ENCODE measurements at regions not wholly inside any gene's neighbourhood (a gene's known extent, or its start where the extent isn't known, plus 50 kb on each side); places are given as distances from the start of the nearest gene placed in this dataset.

- Histone ChIP-seq H3K79me2 (ENCODE audit: low read depth) (no peaks in the 10 kb centered on the region), H2AFZ (replicated peaks) (no peak overlapping the region), H3K9ac (no peak overlapping the region), H3K4me3 (no peak overlapping the region), H3K9me3 (ENCODE audit: low read depth) (peaks cover 9% of the 10 kb centered on the region), H3K4me1 (no peaks in the 10 kb centered on the region), H3F3A (ENCODE audit: low read depth) (no peaks in the 10 kb centered on the region), H3K27me3 (no peaks in the 10 kb centered on the region), H4K20me1 (ENCODE audit: low read depth) (no peaks in the 10 kb centered on the region), H3K27ac (no peak overlapping the region), H3K4me2 (no peak overlapping the region), H3K36me3 (no peaks in the 10 kb centered on the region)
- Mint-ChIP-seq H3K27ac (no peak overlapping the region), H3K9me3 (peaks cover 17% of the 10 kb centered on the region), H3K4me3 (no peak overlapping the region), H3K36me3 (no peaks in the 10 kb centered on the region), H3K27me3 (ENCODE audit: insufficient read depth, low read depth) (no peaks in the 10 kb centered on the region), H3K4me1 (no peaks in the 10 kb centered on the region)
- TF ChIP-seq CTCF (IDR thresholded peaks at IDR 0.05) = no peak
- DNase-seq (ENCODE audit: low spot score) = no peak
These were observed 405.6 kb downstream of the NPHP4 start for GRCh38 chr1:5586629-5587028.

DNA sequence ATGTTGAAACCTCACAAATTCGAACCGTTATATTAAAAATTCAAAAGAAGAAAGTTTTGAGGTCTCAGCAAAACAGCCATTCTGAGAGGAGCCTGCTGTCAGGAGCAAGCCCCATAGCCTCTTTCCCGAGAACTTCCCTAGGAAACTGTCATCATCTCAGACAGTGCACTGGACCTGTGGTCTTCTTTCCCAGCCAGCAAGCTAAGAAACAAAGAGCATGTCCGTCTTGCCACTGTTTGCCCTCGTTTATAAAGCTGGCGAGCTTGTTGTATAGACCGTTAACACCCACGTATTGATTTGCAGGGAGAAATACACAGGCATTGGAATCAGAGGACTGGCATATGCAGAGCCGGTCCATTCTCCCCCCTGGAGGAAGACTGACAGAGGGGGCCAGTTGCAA is 407.0 kb downstream of the NPHP4 start:
- Histone ChIP-seq H4K20me1 (ENCODE audit: low read depth) (no peaks in the 10 kb centered on the region), H3K9ac (no peak overlapping the region), H3K4me3 (no peak overlapping the region), H3K27me3 (no peaks in the 10 kb centered on the region), H3K4me2 (no peak overlapping the region), H3K79me2 (ENCODE audit: low read depth) (no peaks in the 10 kb centered on the region), H3F3A (ENCODE audit: low read depth) (no peaks in the 10 kb centered on the region), H3K4me1 (no peaks in the 10 kb centered on the region), H3K27ac (no peak overlapping the region), H3K9me3 (ENCODE audit: low read depth) (peaks cover under 1% of the 10 kb centered on the region), H3K36me3 (no peaks in the 10 kb centered on the region), H2AFZ (replicated peaks) (no peak overlapping the region)
- H3K9me3 Mint-ChIP-seq = peaks cover 8% of the 10 kb centered on the region
- H3K36me3 Mint-ChIP-seq = no peaks in the 10 kb centered on the region
- H3K4me1 Mint-ChIP-seq = no peaks in the 10 kb centered on the region
- H3K4me3 Mint-ChIP-seq = no peak overlapping the region
- no peak overlapping the region for H3K27ac Mint-ChIP-seq
- H3K27me3 Mint-ChIP-seq (ENCODE audit: insufficient read depth, low read depth) = no peaks in the 10 kb centered on the region
- DNase-seq (ENCODE audit: low spot score) = no peak
- TF ChIP-seq EZH2 (IDR thresholded peaks at IDR 0.05) (no peak), EZH2phosphoT487 (IDR thresholded peaks at IDR 0.05) (no peak), CTCF (IDR thresholded peaks at IDR 0.05) (no peak)

DNA sequence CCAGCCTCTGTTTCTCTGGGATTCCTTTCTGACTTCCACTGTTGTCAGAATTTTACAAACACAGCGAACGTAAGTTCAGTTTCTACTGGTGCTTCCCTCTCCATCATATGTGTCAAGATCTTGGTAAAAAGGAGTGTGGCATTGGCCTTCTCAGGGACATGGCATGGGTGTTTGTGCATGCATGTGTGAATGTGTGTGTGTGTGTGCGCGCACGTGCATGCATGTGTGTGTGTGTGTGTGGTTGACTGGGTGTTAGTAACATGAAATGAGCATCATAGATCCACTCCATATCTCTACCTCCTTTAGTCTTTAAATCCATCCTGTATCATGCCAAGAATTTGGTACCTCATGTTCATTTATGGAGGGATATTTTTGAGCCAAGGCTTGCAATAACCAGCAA is 411.3 kb downstream of the NPHP4 start:
- Histone ChIP-seq H2AFZ (replicated peaks) (no peak overlapping the region), H3K27ac (no peak overlapping the region), H3F3A (ENCODE audit: low read depth) (no peaks in the 10 kb centered on the region), H3K4me3 (no peak overlapping the region), H3K36me3 (no peaks in the 10 kb centered on the region), H3K4me2 (no peak overlapping the region), H4K20me1 (ENCODE audit: low read depth) (no peaks in the 10 kb centered on the region), H3K9ac (no peak overlapping the region), H3K27me3 (no peaks in the 10 kb centered on the region), H3K79me2 (ENCODE audit: low read depth) (no peaks in the 10 kb centered on the region), H3K4me1 (no peaks in the 10 kb centered on the region), H3K9me3 (ENCODE audit: low read depth) (no peaks in the 10 kb centered on the region)
- TF ChIP-seq EZH2 (IDR thresholded peaks at IDR 0.05) (no peak), EZH2phosphoT487 (IDR thresholded peaks at IDR 0.05) (no peak), CTCF (IDR thresholded peaks at IDR 0.05) (no peak)
- Mint-ChIP-seq H3K4me1 (no peaks in the 10 kb centered on the region), H3K27ac (no peak overlapping the region), H3K4me3 (no peak overlapping the region), H3K9me3 (no peaks in the 10 kb centered on the region), H3K27me3 (ENCODE audit: insufficient read depth, low read depth) (peaks cover 5% of the 10 kb centered on the region), H3K36me3 (no peaks in the 10 kb centered on the region)
- DNase-seq (ENCODE audit: low spot score) = no peak

- H3K4me1 Mint-ChIP-seq = no peaks in the 10 kb centered on the region
- Histone ChIP-seq H3K4me3 (no peak overlapping the region), H3K9me3 (ENCODE audit: low read depth) (no peaks in the 10 kb centered on the region), H3K4me1 (no peaks in the 10 kb centered on the region), H2AFZ (replicated peaks) (no peak overlapping the region), H3K9ac (no peak overlapping the region), H3F3A (ENCODE audit: low read depth) (no peaks in the 10 kb centered on the region), H3K4me2 (no peak overlapping the region), H3K27ac (no peak overlapping the region), H3K36me3 (no peaks in the 10 kb centered on the region), H3K27me3 (no peaks in the 10 kb centered on the region), H3K79me2 (ENCODE audit: low read depth) (no peaks in the 10 kb centered on the region), H4K20me1 (ENCODE audit: low read depth) (no peaks in the 10 kb centered on the region)
- no peak overlapping the region for H3K4me3 Mint-ChIP-seq
- no peak for DNase-seq (ENCODE audit: low spot score)
- TF ChIP-seq CTCF (IDR thresholded peaks at IDR 0.05) = no peak
- no peak for TF ChIP-seq EZH2 (IDR thresholded peaks at IDR 0.05)
- TF ChIP-seq EZH2phosphoT487 (IDR thresholded peaks at IDR 0.05) = no peak
- H3K36me3 Mint-ChIP-seq = no peaks in the 10 kb centered on the region
- peaks cover 5% of the 10 kb centered on the region for H3K27me3 Mint-ChIP-seq (ENCODE audit: insufficient read depth, low read depth)
- no peaks in the 10 kb centered on the region for H3K9me3 Mint-ChIP-seq
- no peak overlapping the region for H3K27ac Mint-ChIP-seq
These were observed 412.3 kb downstream of the NPHP4 start for GRCh38 chr1:5579966-5580365.

Measured in neural progenitor cell (in vitro differentiated cells).